SK-N-SH (cell line): ENCODE measurements at regions not wholly inside any gene's neighbourhood (a gene's known extent, or its start where the extent isn't known, plus 50 kb on each side); places are given as distances from the start of the nearest gene placed in this dataset.

Experiments used
- CTCF ChIA-PET: fragments of 300-600, 350-600 bp; formaldehyde crosslinking; extraction: SDS; loops from one replicate; lab custom pipeline; 2021; lab: Yijun Ruan, JAX
- POLR2A ChIA-PET: fragments of 350-600 bp; sonication (Branson Sonifier 250); formaldehyde crosslinking; extraction: SDS; loops from one replicate; lab custom pipeline; 2020; ENCODE audit warnings: antibody characterized with exemption, inconsistent platforms; lab: Yijun Ruan, JAX
- DNase-seq: peaks from one replicate; pipeline ENCODE4 v3.0.0; 2012
- H2AFZ ChIP-seq: fragments of 200-600 bp; sonication (generic); 2 replicates; pipeline ENCODE4 v1.8.1; 2016; ENCODE audit warnings: antibody characterized with exemption, mild to moderate bottlenecking, low read depth
- H3F3A ChIP-seq: fragments of 200-600 bp; sonication (generic); replicated peaks from 2 replicates; pipeline ENCODE3; 2016; ENCODE audit warnings: antibody characterized with exemption, mild to moderate bottlenecking; ENCODE audit not compliant: insufficient read depth
- H3K27ac ChIP-seq, 2 experiments: fragments of 200-500 bp in 1 of 2; fragments of 200-600 bp in 1 of 2; sonication (Bioruptor generic) in 1 of 2; sonication (generic), shearing (Covaris generic) in 1 of 2; 2 replicates each; pipeline versions ENCODE4 v1.5.1 to v1.6.1; 2014 to 2016; ENCODE audit warnings: low read depth in 2 of 2, inconsistent platforms in 1 of 2, low read length in 1 of 2, mild to moderate bottlenecking in 1 of 2, mixed read lengths in 1 of 2
- H3K27me3 ChIP-seq: fragments of 200-600 bp; sonication (generic), shearing (Covaris generic); 2 replicates; pipeline ENCODE4 v1.6.1; 2016; ENCODE audit warnings: mixed run types; ENCODE audit not compliant: insufficient read depth
- H3K36me3 ChIP-seq, 2 experiments: fragments of 200-500 bp in 1 of 2; fragments of 200-600 bp in 1 of 2; sonication (Bioruptor generic) in 1 of 2; sonication (generic) in 1 of 2; replicated peaks in 1 of 2; 2 replicates each; pipeline versions ENCODE3 to v1.5.1; 2014 to 2016; ENCODE audit warnings: low read length in 1 of 2, mild to moderate bottlenecking in 1 of 2; ENCODE audit not compliant: insufficient read depth in 2 of 2, control insufficient read depth in 1 of 2
- H3K4me1 ChIP-seq, 2 experiments: fragments of 200-500 bp in 1 of 2; fragments of 200-600 bp in 1 of 2; sonication (Bioruptor generic) in 1 of 2; sonication (generic), shearing (Covaris generic) in 1 of 2; 2 replicates each; pipeline versions ENCODE4 v1.5.1 to v1.6.1; 2014 to 2016; ENCODE audit warnings: low read depth in 1 of 2, low read length in 1 of 2, mixed run types in 1 of 2; ENCODE audit not compliant: insufficient read depth in 2 of 2, control insufficient read depth in 1 of 2
- H3K4me2 ChIP-seq: fragments of 200-600 bp; sonication (generic), shearing (Covaris generic); 2 replicates; pipeline ENCODE4 v1.6.1; 2017; ENCODE audit warnings: mixed run types
- H3K4me3 ChIP-seq, 2 experiments: fragments of 200-500 bp in 1 of 2; fragments of 200-600 bp in 1 of 2; sonication (Bioruptor generic) in 1 of 2; sonication (generic), shearing (Covaris generic) in 1 of 2; 2 replicates each; pipeline versions ENCODE4 v1.5.1 to v1.8.1; 2014 to 2016; ENCODE audit warnings: low read depth in 2 of 2, inconsistent platforms in 1 of 2, low read length in 1 of 2, mild to moderate bottlenecking in 1 of 2, mixed read lengths in 1 of 2, moderate library complexity in 1 of 2
- H3K79me2 ChIP-seq: fragments of 200-600 bp; sonication (generic); 2 replicates; pipeline ENCODE4 v1.8.1; 2017; ENCODE audit warnings: mild to moderate bottlenecking; ENCODE audit not compliant: insufficient read depth
- H3K9ac ChIP-seq: fragments of 200-600 bp; sonication (generic); 2 replicates; pipeline ENCODE4 v1.6.1; 2017; ENCODE audit warnings: mixed run types
- H3K9me2 ChIP-seq: fragments of 200-600 bp; sonication (generic); 2 replicates; pipeline ENCODE4 v1.6.1; 2017; ENCODE audit warnings: mixed run types
- H3K9me3 ChIP-seq: fragments of 200-600 bp; sonication (generic); 2 replicates; pipeline ENCODE4 v1.6.1; 2017; ENCODE audit warnings: mixed run types, mild to moderate bottlenecking, moderate library complexity
- H4K20me1 ChIP-seq: fragments of 200-600 bp; sonication (generic); 2 replicates; pipeline ENCODE4 v1.6.1; 2017; ENCODE audit warnings: mild to moderate bottlenecking, mixed run types; ENCODE audit not compliant: insufficient read depth
- CHD2 ChIP-seq: fragments of 150-350 bp; IDR thresholded peaks from 2 replicates; pipeline ENCODE4 v1.6.1; 2018; ENCODE audit warnings: low read length; ENCODE audit not compliant: partially characterized antibody
- ELF1 ChIP-seq: IDR thresholded peaks from 2 replicates; pipeline ENCODE4 v1.4.0; 2012
- GABPA ChIP-seq: IDR thresholded peaks from 2 replicates; pipeline ENCODE4 v1.4.0; 2012; ENCODE audit warnings: low read depth, mild to moderate bottlenecking
- IRF3 ChIP-seq: fragments of 150-350 bp; IDR thresholded peaks from 2 replicates; pipeline ENCODE4 v1.6.1; 2016; ENCODE audit warnings: mild to moderate bottlenecking, low read depth, low read length
- MAX ChIP-seq: IDR thresholded peaks from 2 replicates; pipeline ENCODE4 v1.4.0; 2012; ENCODE audit warnings: low read depth
- REST ChIP-seq: IDR thresholded peaks from 2 replicates; pipeline ENCODE4 v1.6.1; 2012; ENCODE audit warnings: mild to moderate bottlenecking, low read depth, low read length, moderate library complexity
- SIN3A ChIP-seq: IDR thresholded peaks from 2 replicates; pipeline ENCODE4 v1.6.1; 2012; ENCODE audit warnings: low read depth, mild to moderate bottlenecking, low read length, moderate library complexity, borderline replicate concordance
- SMC3 ChIP-seq: IDR thresholded peaks from 2 replicates; pipeline ENCODE4 v1.6.1; 2012; ENCODE audit warnings: low read depth, low read length, improper control_type of control experiment
- ZBTB33 ChIP-seq: IDR thresholded peaks from 2 replicates; pipeline ENCODE4 v1.4.0; 2012; ENCODE audit warnings: low read depth, borderline replicate concordance
- WGBS: methylation state at CpG from one replicate; pipeline ENCODE4 v1.1.6; 2017; ENCODE audit warnings: low lambda C conversion rate; 5-methylcytosine and 5-hydroxymethylcytosine counted together

GRCh38 chr16:51526621-51527020 lies 375.6 kb upstream of the SALL1 start:
- no peak for DNase-seq
- no peaks in the 10 kb centered on the region for H3K9me2 ChIP-seq
- no peaks in the 10 kb centered on the region for H4K20me1 ChIP-seq
- TF ChIP-seq IRF3 (no peak), ZBTB33 (no peak), MAX (no peak), ELF1 (no peak), GABPA (no peak), SIN3A (no peak), SMC3 (no peak), CHD2 (no peak), REST (no peak)
- H3F3A ChIP-seq: no peaks in the 10 kb centered on the region
- H3K4me1 ChIP-seq: no peaks in the 10 kb centered on the region; a peak in 1 of 4 replicates
- H3K9ac ChIP-seq: no peak overlapping the region
- ChIA-PET CTCF (no interaction called here), POLR2A (interaction anchor here (0.6 kb wide), 1 partner anchor 60 kb away, joined by 3 read pairs; no protein-coding TSS in a partner anchor)
- no peaks in the 10 kb centered on the region for H3K9me3 ChIP-seq
- H3K27me3 ChIP-seq: no peaks in the 10 kb centered on the region
- 68% methylated on average over 9 of the region's 9 CpGs for WGBS
- no peak overlapping the region for H3K4me3 ChIP-seq
- no peaks in the 10 kb centered on the region for H3K36me3 ChIP-seq
- no peak overlapping the region for H2AFZ ChIP-seq
- no peak overlapping the region for H3K4me2 ChIP-seq
- no peaks in the 10 kb centered on the region for H3K79me2 ChIP-seq
- no peak overlapping the region for H3K27ac ChIP-seq
